Stomach smooth muscle (tissue), 2 donors: ENCODE measurements at regions not wholly inside any gene's neighbourhood (a gene's known extent, or its start where the extent isn't known, plus 50 kb on each side); places are given as distances from the start of the nearest gene placed in this dataset.
"Not testable (repeated sequence)": the region's sequence is repeated elsewhere in the genome, so short reads cannot be mapped to it uniquely, and the experiment has no call there.

ENCODE experiments used
- H3K27ac ChIP-seq: one replicate; pipeline ENCODE4 v1.7.0; 2013; ENCODE audit warnings: mild to moderate bottlenecking, low read length, inconsistent platforms
- H3K27me3 ChIP-seq, 2 donors: one replicate each; pipeline ENCODE4 v1.7.0; 2013; ENCODE audit warnings: low read length in 2 of 2; ENCODE audit not compliant: insufficient read depth in 2 of 2, control insufficient read depth in 1 of 2
- H3K36me3 ChIP-seq, 2 donors: one replicate each; pipeline ENCODE4 v1.7.0; 2013; ENCODE audit warnings: low read length in 2 of 2; ENCODE audit not compliant: control insufficient read depth in 2 of 2, insufficient read depth in 2 of 2
- H3K4me1 ChIP-seq: one replicate; pipeline ENCODE4 v1.7.0; 2013; ENCODE audit warnings: low read length; ENCODE audit not compliant: control insufficient read depth, insufficient read depth
- H3K4me3 ChIP-seq, 2 donors: one replicate each; pipeline ENCODE4 v1.7.0; 2013; ENCODE audit warnings: low read length in 2 of 2
- H3K9ac ChIP-seq, 2 donors: one replicate each; pipeline ENCODE4 v1.7.0; 2013; ENCODE audit warnings: low read length in 2 of 2, mild to moderate bottlenecking in 1 of 2
- H3K9me3 ChIP-seq, 2 donors: one replicate each; pipeline ENCODE4 v1.7.0; 2013; ENCODE audit warnings: low read length in 2 of 2; ENCODE audit not compliant: control insufficient read depth in 2 of 2
- donor health status: healthy.
- donor health status: Pancreatic carcinoma.

GRCh38 chr2:144914113-144914512, 394.2 kb upstream of the ZEB2 start:
- H3K9ac ChIP-seq, result no peak overlapping the region
- no peaks in the 10 kb centered on the region for H3K4me1 ChIP-seq
- H3K9me3 ChIP-seq, result no peaks in the 10 kb centered on the region
- no peak overlapping the region for H3K27ac ChIP-seq
- H3K27me3 ChIP-seq, result no peaks in the 10 kb centered on the region
- H3K4me3 ChIP-seq, result no peak overlapping the region
- no peaks in the 10 kb centered on the region for H3K36me3 ChIP-seq

- Histone ChIP-seq H3K9me3 (no peaks in the 10 kb centered on the region), H3K27me3 (no peaks in the 10 kb centered on the region), H3K4me3 (no peak overlapping the region), H3K27ac (no peak overlapping the region), H3K9ac (no peak overlapping the region), H3K4me1 (no peaks in the 10 kb centered on the region), H3K36me3 (no peaks in the 10 kb centered on the region)
Measured at GRCh38 chr2:144912206-144912605, 392.3 kb upstream of the ZEB2 start.

DNA sequence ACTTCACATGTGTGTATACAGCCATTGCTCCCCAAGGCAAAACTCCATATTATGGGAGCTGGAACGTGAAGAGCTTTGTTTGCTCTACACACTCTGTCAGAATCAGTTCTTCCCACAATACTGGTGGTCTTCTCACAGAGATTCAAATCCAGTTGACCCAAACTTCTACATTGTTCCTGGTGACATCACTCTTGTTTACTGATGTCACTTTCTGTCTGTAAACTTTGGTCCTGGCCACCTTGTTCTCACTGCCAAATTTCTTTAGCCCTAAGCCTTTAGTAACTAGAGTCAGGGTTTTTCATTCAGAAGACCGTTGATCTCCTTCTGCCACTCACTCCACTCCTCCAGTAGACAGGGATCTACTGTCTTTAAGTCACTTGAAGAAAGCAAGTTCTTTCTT, 386.0 kb upstream of the ZEB2 start:
- Histone ChIP-seq H3K9ac (no peak overlapping the region), H3K4me1 (no peaks in the 10 kb centered on the region), H3K27ac (no peak overlapping the region), H3K27me3 (no peaks in the 10 kb centered on the region), H3K9me3 (no peaks in the 10 kb centered on the region), H3K4me3 (no peak overlapping the region), H3K36me3 (no peaks in the 10 kb centered on the region)

DNA sequence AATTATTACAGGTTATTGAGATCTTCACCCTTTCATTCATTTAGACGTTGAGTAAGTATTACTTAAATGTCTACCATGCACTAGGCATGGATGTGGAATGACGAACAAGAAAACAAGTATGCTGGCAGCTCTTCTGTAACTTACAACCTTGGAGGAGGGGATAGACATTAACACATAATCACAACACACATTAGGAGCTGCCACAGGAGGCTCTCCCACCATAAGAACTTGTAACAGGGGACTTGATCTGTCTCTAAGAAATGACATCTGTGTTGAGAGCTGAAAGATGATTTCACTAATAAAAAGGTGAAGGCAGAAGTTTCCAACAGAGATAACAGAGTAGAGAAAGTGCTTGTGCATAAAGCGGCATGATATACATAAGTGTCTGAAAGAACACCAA, 384.7 kb upstream of the ZEB2 start:
- Histone ChIP-seq H3K9me3 (no peaks in the 10 kb centered on the region), H3K4me3 (no peak overlapping the region), H3K36me3 (no peaks in the 10 kb centered on the region), H3K9ac (no peak overlapping the region), H3K27ac (no peak overlapping the region), H3K27me3 (no peaks in the 10 kb centered on the region), H3K4me1 (no peaks in the 10 kb centered on the region)

- H3K9me3 ChIP-seq, H3K4me1 ChIP-seq, H3K27me3 ChIP-seq, H3K4me3 ChIP-seq, H3K36me3 ChIP-seq, H3K27ac ChIP-seq, H3K9ac ChIP-seq: not testable (repeated sequence)
Measured at GRCh38 chr2:144903045-144903444, 383.1 kb upstream of the ZEB2 start.

GRCh38 chr2:144901386-144901785, 381.5 kb upstream of the ZEB2 start:
- H3K4me3 ChIP-seq, H3K4me1 ChIP-seq, H3K9me3 ChIP-seq, H3K9ac ChIP-seq, H3K27ac ChIP-seq, H3K27me3 ChIP-seq, H3K36me3 ChIP-seq: not testable (repeated sequence)

- no peak overlapping the region for H3K4me3 ChIP-seq
- no peaks in the 10 kb centered on the region for H3K36me3 ChIP-seq
- H3K9me3 ChIP-seq, result no peaks in the 10 kb centered on the region
- no peak overlapping the region for H3K9ac ChIP-seq
- no peaks in the 10 kb centered on the region for H3K27me3 ChIP-seq
- H3K27ac ChIP-seq, result no peak overlapping the region
- no peaks in the 10 kb centered on the region for H3K4me1 ChIP-seq
Measured at GRCh38 chr2:144896341-144896740, 376.4 kb upstream of the ZEB2 start.

GRCh38 chr2:144894612-144895599, 375.0 kb upstream of the ZEB2 start:
- H3K9me3 ChIP-seq, result no peaks in the 10 kb centered on the region
- no peak overlapping the region for H3K4me3 ChIP-seq
- no peaks in the 10 kb centered on the region for H3K27me3 ChIP-seq
- no peaks in the 10 kb centered on the region for H3K4me1 ChIP-seq
- H3K27ac ChIP-seq, result no peak overlapping the region
- H3K9ac ChIP-seq, result no peak overlapping the region
- H3K36me3 ChIP-seq, result no peaks in the 10 kb centered on the region

- Histone ChIP-seq H3K4me3 (no peak overlapping the region), H3K36me3 (no peaks in the 10 kb centered on the region), H3K9ac (no peak overlapping the region), H3K4me1 (no peaks in the 10 kb centered on the region), H3K27ac (no peak overlapping the region), H3K27me3 (no peaks in the 10 kb centered on the region), H3K9me3 (no peaks in the 10 kb centered on the region)
Measured at GRCh38 chr2:144893464-144893863, 373.5 kb upstream of the ZEB2 start.

GRCh38 chr2:144890828-144891227, 370.9 kb upstream of the ZEB2 start:
- no peaks in the 10 kb centered on the region for H3K27me3 ChIP-seq
- H3K4me1 ChIP-seq, result no peaks in the 10 kb centered on the region
- H3K4me3 ChIP-seq, result no peak overlapping the region
- H3K36me3 ChIP-seq, result no peaks in the 10 kb centered on the region
- no peak overlapping the region for H3K9ac ChIP-seq
- H3K27ac ChIP-seq, result no peak overlapping the region
- no peaks in the 10 kb centered on the region for H3K9me3 ChIP-seq

DNA sequence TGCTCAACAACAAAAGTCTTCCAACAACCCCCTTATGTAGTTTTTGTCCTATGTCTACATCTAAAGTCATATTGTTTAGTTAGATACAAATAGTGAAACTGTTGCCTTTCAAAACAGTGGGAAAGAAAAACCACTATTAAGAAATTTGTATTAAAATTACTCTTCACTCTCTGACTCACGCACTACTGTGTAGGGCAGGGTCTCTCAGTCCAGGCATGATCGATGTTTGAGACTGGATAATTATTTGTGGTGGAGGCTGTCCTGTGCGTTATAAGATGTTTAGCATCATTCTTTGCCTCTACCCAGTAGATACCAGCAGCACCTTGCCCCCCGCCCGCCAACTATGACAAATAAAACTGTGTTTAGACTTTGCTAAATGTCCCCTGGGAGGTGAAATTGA, 369.4 kb upstream of the ZEB2 start:
- no peaks in the 10 kb centered on the region for H3K36me3 ChIP-seq
- H3K9ac ChIP-seq, result no peak overlapping the region
- no peaks in the 10 kb centered on the region for H3K9me3 ChIP-seq
- H3K27ac ChIP-seq, result no peak overlapping the region
- H3K27me3 ChIP-seq, result no peaks in the 10 kb centered on the region
- no peaks in the 10 kb centered on the region for H3K4me1 ChIP-seq
- no peak overlapping the region for H3K4me3 ChIP-seq
